A673 (cell line): ENCODE measurements at regions not wholly inside any gene's neighbourhood (a gene's known extent, or its start where the extent isn't known, plus 50 kb on each side); places are given as distances from the start of the nearest gene placed in this dataset.

Source experiments
- BruUV-seq: library from RNA; stranded (reverse); fragments of 400-500 nt; replicated peaks from 2 replicates; lab custom pipeline; 2021; lab: Mats Ljungman, UMichigan
- CTCF ChIA-PET: fragments of 300-600 bp; sonication (Branson Sonifier 250); formaldehyde crosslinking; loops from one replicate; lab custom pipeline; 2022; ENCODE audit warnings: antibody characterized with exemption; lab: Charles Lee
- POLR2A ChIA-PET: fragments of 300-600 bp; sonication (Branson Sonifier 250); formaldehyde crosslinking; loops from one replicate; lab custom pipeline; 2022; ENCODE audit warnings: antibody characterized with exemption; ENCODE audit not compliant: low non-redundant PET; lab: Charles Lee
- DNase-seq: peaks from one replicate; pipeline ENCODE4 v3.0.0-alpha.2; 2015; ENCODE audit warnings: low spot score
- H3K27ac ChIP-seq: fragments of 200-600 bp; sonication (generic); 2 replicates; pipeline ENCODE4 v1.5.1; 2016; ENCODE audit warnings: mixed run types, low read depth, mild to moderate bottlenecking, mixed read lengths, antibody characterized with exemption, low read length; ENCODE audit not compliant: poor library complexity, severe bottlenecking
- H3K27me3 ChIP-seq: fragments of 200-600 bp; sonication (generic); replicated peaks from 2 replicates; pipeline ENCODE4 v1.6.1; 2017; ENCODE audit warnings: mixed run types, low read depth, mild to moderate bottlenecking, mixed read lengths, antibody characterized with exemption, low read length; ENCODE audit not compliant: insufficient read depth, poor library complexity
- H3K36me3 ChIP-seq: fragments of 200-600 bp; sonication (generic); 2 replicates; pipeline ENCODE4 v1.6.1; 2016; ENCODE audit warnings: mixed run types, mild to moderate bottlenecking, mixed read lengths, antibody characterized with exemption, low read length; ENCODE audit not compliant: insufficient read depth, poor library complexity, severe bottlenecking
- H3K4me1 ChIP-seq: fragments of 200-600 bp; sonication (generic); 2 replicates; pipeline ENCODE4 v1.6.1; 2017; ENCODE audit warnings: mixed run types, mild to moderate bottlenecking, mixed read lengths, antibody characterized with exemption, low read length; ENCODE audit not compliant: insufficient read depth, poor library complexity, severe bottlenecking
- H3K4me3 ChIP-seq: fragments of 200-600 bp; sonication (generic); 2 replicates; pipeline ENCODE4 v1.5.1; 2016; ENCODE audit warnings: low read depth, mixed run types, mild to moderate bottlenecking, mixed read lengths, low read length; ENCODE audit not compliant: poor library complexity, severe bottlenecking
- H3K9me3 ChIP-seq: fragments of 200-600 bp; sonication (generic); 2 replicates; pipeline ENCODE4 v1.6.1; 2016; ENCODE audit warnings: mixed run types, low read depth, mild to moderate bottlenecking, mixed read lengths, antibody characterized with exemption, low read length; ENCODE audit not compliant: poor library complexity, severe bottlenecking
- CTCF ChIP-seq: fragments of 300-800, 200-600 bp; sonication (generic); conservative IDR thresholded peaks from 2 replicates; pipeline ENCODE4 v1.5.1; 2017; ENCODE audit warnings: low read depth, mild to moderate bottlenecking, antibody characterized with exemption, low read length, moderate library complexity, mixed read lengths
- EZH2 ChIP-seq: fragments of 200-600 bp; sonication (generic); IDR thresholded peaks from 2 replicates; pipeline ENCODE4 v1.6.1; 2017; ENCODE audit warnings: borderline replicate concordance, low read depth, mild to moderate bottlenecking, mixed read lengths, antibody characterized with exemption, low read length; ENCODE audit not compliant: poor library complexity, severe bottlenecking
- intact Hi-C: fragments of 100-400 bp; cut with micrococcal nuclease; formaldehyde crosslinking; loops from one replicate; pipeline ENCODE4 v1.10.0; 2022; ENCODE audit not compliant: unreplicated experiment

GRCh38 chr2:204282081-204282480, 263.2 kb upstream of the PARD3B start:
- no peak overlapping the region for H3K27ac ChIP-seq
- POLR2A ChIA-PET: no interaction called here
- no TSS peak for BruUV-seq

GRCh38 chr2:204282525-204282924, 262.8 kb upstream of the PARD3B start:
- BruUV-seq: no TSS peak
- intact Hi-C loops: no loop called here
- no peaks in the 10 kb centered on the region for H3K9me3 ChIP-seq
- H3K27ac ChIP-seq: no peak overlapping the region
- no peak overlapping the region for H3K4me3 ChIP-seq
- no peaks in the 10 kb centered on the region for H3K27me3 ChIP-seq
- no peaks in the 10 kb centered on the region for H3K36me3 ChIP-seq
- ChIA-PET POLR2A (no interaction called here), CTCF (no interaction called here)
- no peak for DNase-seq
- TF ChIP-seq EZH2 (no peak), CTCF (no peak)
- peaks cover 34% of the 10 kb centered on the region for H3K4me1 ChIP-seq

More at GRCh38 chr2:204282081-204282480, 263.2 kb upstream of the PARD3B start:
- H3K4me1 ChIP-seq: peaks cover 39% of the 10 kb centered on the region
- H3K27me3 ChIP-seq: no peaks in the 10 kb centered on the region
- TF ChIP-seq CTCF: no peak
- TF ChIP-seq EZH2: no peak
- no peaks in the 10 kb centered on the region for H3K36me3 ChIP-seq
- no peak overlapping the region for H3K4me3 ChIP-seq
- DNase-seq: no peak
- CTCF ChIA-PET: no interaction called here
- intact Hi-C loops: no loop called here
- no peaks in the 10 kb centered on the region for H3K9me3 ChIP-seq

GRCh38 chr2:204289066-204289465, 256.2 kb upstream of the PARD3B start:
- ChIA-PET CTCF (no interaction called here), POLR2A (no interaction called here)
- Histone ChIP-seq H3K4me1 (no peaks in the 10 kb centered on the region), H3K27me3 (no peaks in the 10 kb centered on the region), H3K27ac (no peak overlapping the region), H3K9me3 (no peaks in the 10 kb centered on the region), H3K36me3 (no peaks in the 10 kb centered on the region), H3K4me3 (no peak overlapping the region)
- DNase-seq: no peak
- BruUV-seq: no TSS peak
- intact Hi-C loops: no loop called here
- TF ChIP-seq EZH2: no peak
- TF ChIP-seq CTCF: no peak
